SU-DHL-6 (cell line): ENCODE measurements at regions not wholly inside any gene's neighbourhood (a gene's known extent, or its start where the extent isn't known, plus 50 kb on each side); places are given as distances from the start of the nearest gene placed in this dataset.

Experiments used
- EZH2phosphoT487 ChIP-seq: fragments of 200-600 bp; sonication (generic), shearing (Covaris generic); conservative IDR thresholded peaks from 2 replicates; pipeline ENCODE4 v1.6.1; 2018; ENCODE audit warnings: mild to moderate bottlenecking, antibody characterized with exemption, low read length, moderate library complexity, mixed read lengths
- TF ChIP-seq, protein P1 (sequence below): fragments of 200-600 bp; sonication (generic); IDR thresholded peaks from one replicate; pipeline ENCODE4 v1.5.1; 2017; ENCODE audit warnings: antibody characterized with exemption, mild to moderate bottlenecking, low read length, moderate library complexity; ENCODE audit not compliant: insufficient read depth, poor library complexity, severe bottlenecking

GRCh38 chr7:142616121-142616643 lies 133.1 kb upstream of the PRSS1 start:
- TF ChIP-seq, protein P1, sequence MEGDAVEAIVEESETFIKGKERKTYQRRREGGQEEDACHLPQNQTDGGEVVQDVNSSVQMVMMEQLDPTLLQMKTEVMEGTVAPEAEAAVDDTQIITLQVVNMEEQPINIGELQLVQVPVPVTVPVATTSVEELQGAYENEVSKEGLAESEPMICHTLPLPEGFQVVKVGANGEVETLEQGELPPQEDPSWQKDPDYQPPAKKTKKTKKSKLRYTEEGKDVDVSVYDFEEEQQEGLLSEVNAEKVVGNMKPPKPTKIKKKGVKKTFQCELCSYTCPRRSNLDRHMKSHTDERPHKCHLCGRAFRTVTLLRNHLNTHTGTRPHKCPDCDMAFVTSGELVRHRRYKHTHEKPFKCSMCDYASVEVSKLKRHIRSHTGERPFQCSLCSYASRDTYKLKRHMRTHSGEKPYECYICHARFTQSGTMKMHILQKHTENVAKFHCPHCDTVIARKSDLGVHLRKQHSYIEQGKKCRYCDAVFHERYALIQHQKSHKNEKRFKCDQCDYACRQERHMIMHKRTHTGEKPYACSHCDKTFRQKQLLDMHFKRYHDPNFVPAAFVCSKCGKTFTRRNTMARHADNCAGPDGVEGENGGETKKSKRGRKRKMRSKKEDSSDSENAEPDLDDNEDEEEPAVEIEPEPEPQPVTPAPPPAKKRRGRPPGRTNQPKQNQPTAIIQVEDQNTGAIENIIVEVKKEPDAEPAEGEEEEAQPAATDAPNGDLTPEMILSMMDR: no peak
- TF ChIP-seq EZH2phosphoT487: no peak
